ENCODE measurements at regions not wholly inside any gene's neighbourhood (a gene's known extent, or its start where the extent isn't known, plus 50 kb on each side); places are given as distances from the start of the nearest gene placed in this dataset.

- ATAC-seq = peak; percentile 37 to 71 (median 57)
- H3K4me3 ChIP-seq = no peak overlapping the region
- H3K27ac ChIP-seq = peak overlapping the region; percentile 52 to 97 (median 88)
- H3K9me3 ChIP-seq = peaks cover 0 to 5% (median 0%) of the 10 kb centered on the region in 11 donors
- H3K36me3 ChIP-seq = no peaks in the 10 kb centered on the region
- DNase-seq = peak; percentile 56 to 65
- TF ChIP-seq CTCF (IDR thresholded peaks at IDR 0.05) = no peak
- intact Hi-C loops (cut with DNase I) = loop anchor here in 8 of 10 donors (2.0 to 10.0 kb wide), 14 partner anchors 57 to 387 kb away; partner anchors contain the start of gene IRF2BP2 (in 4 of the 8)
- peaks cover 20 to 79% (median 73%) of the 10 kb centered on the region in 9 donors for H3K4me1 ChIP-seq
- H3K27me3 ChIP-seq = no peaks in the 10 kb centered on the region
- 50 to 57% methylated on average over 15 of the region's 15 CpGs for WGBS, 2 donors
These were observed 209.5 kb downstream of the TOMM20 start for GRCh38 chr1:234918961-234919761.

- DNase-seq = peak; percentile 54 to 72
- WGBS, 2 donors = 36 to 42% methylated on average over 17 of the region's 17 CpGs
- peak; percentile 34 to 74 (median 66) for ATAC-seq
- Histone ChIP-seq H3K27ac (peak overlapping the region; percentile 80 to 97 (median 88)), H3K27me3 (no peaks in the 10 kb centered on the region), H3K4me3 (no peak overlapping the region), H3K4me1 (peaks cover 21 to 86% (median 78%) of the 10 kb centered on the region in 9 donors), H3K36me3 (no peaks in the 10 kb centered on the region), H3K9me3 (peaks cover 0 to 5% (median 0%) of the 10 kb centered on the region in 11 donors)
- intact Hi-C loops (cut with DNase I) = loop anchor here in 8 of 10 donors (2.0 to 10.0 kb wide), 14 partner anchors 56 to 386 kb away; partner anchors contain the start of gene IRF2BP2 (in 4 of the 8)
- no peak for TF ChIP-seq CTCF (IDR thresholded peaks at IDR 0.05)
These were observed 210.3 kb downstream of the TOMM20 start for GRCh38 chr1:234918181-234918841.

- H3K27me3 ChIP-seq = no peaks in the 10 kb centered on the region
- H3K9me3 ChIP-seq = peaks cover 0 to 5% (median 0%) of the 10 kb centered on the region in 11 donors
- H3K36me3 ChIP-seq = no peaks in the 10 kb centered on the region
- WGBS, 2 donors = 75 to 78% methylated on average over 23 of the region's 23 CpGs
- peak overlapping the region; percentile 80 to 97 (median 88) for H3K27ac ChIP-seq
- intact Hi-C loops (cut with DNase I) = loop anchor here in 8 of 10 donors (2.0 to 10.0 kb wide), 14 partner anchors 55 to 385 kb away; partner anchors contain the start of gene IRF2BP2 (in 4 of the 8)
- no peak for TF ChIP-seq CTCF (IDR thresholded peaks at IDR 0.05)
- no peak overlapping the region for H3K4me3 ChIP-seq
- ATAC-seq = no peak
- H3K4me1 ChIP-seq = peaks cover 28 to 93% (median 85%) of the 10 kb centered on the region in 9 donors
- no peak for DNase-seq
These were observed 211.0 kb downstream of the TOMM20 start for GRCh38 chr1:234917495-234918180.

GRCh38 chr1:234916840-234917239 lies 211.8 kb downstream of the TOMM20 start:
- 58 to 67% methylated on average over 4 of the region's 4 CpGs for WGBS, 2 donors
- H3K9me3 ChIP-seq = peaks cover 0 to 5% (median 0%) of the 10 kb centered on the region in 11 donors
- no peaks in the 10 kb centered on the region for H3K36me3 ChIP-seq
- no peak for TF ChIP-seq CTCF (IDR thresholded peaks at IDR 0.05)
- H3K4me3 ChIP-seq = no peak overlapping the region
- H3K27me3 ChIP-seq = no peaks in the 10 kb centered on the region
- peaks cover 28 to 94% (median 85%) of the 10 kb centered on the region in 9 donors for H3K4me1 ChIP-seq
- no peak for ATAC-seq
- no peak for DNase-seq
- H3K27ac ChIP-seq = peak overlapping the region; percentile 80 to 97 (median 88)
- intact Hi-C loops (cut with DNase I) = loop anchor here in 8 of 10 donors (5.0 to 10.0 kb wide), 9 partner anchors 55 to 385 kb away; partner anchors contain the start of gene IRF2BP2 (in 3 of the 8)

Measured in heart right ventricle (tissue), 16 donors.